Putamen (tissue), 1 donor: ENCODE measurements at regions not wholly inside any gene's neighbourhood (a gene's known extent, or its start where the extent isn't known, plus 50 kb on each side); places are given as distances from the start of the nearest gene placed in this dataset.

Experiments used
- DNase-seq: peaks from one replicate; pipeline ENCODE4 v3.0.0-alpha.2; 2016; ENCODE audit warnings: low spot score

- DNase-seq: no peak
Observed at GRCh38 chr11:112464949-112465348, 204.3 kb upstream of the PLET1 start.

GRCh38 chr11:112465433-112466024 lies 204.9 kb upstream of the PLET1 start:
- DNase-seq: no peak

GRCh38 chr11:112467721-112468120 lies 207.1 kb upstream of the PLET1 start:
- DNase-seq: no peak

GRCh38 chr11:112469376-112469775 lies 208.7 kb upstream of the PLET1 start:
- DNase-seq: no peak

GRCh38 chr11:112470355-112470754 lies 209.7 kb upstream of the PLET1 start:
- no peak for DNase-seq

GRCh38 chr11:112471731-112472130 lies 211.1 kb upstream of the PLET1 start:
- no peak for DNase-seq

GRCh38 chr11:112477152-112477551 lies 216.5 kb upstream of the PLET1 start:
- DNase-seq: no peak

GRCh38 chr11:112477581-112478317 lies 217.1 kb upstream of the PLET1 start:
- no peak for DNase-seq

GRCh38 chr11:112478806-112479205 lies 218.1 kb upstream of the PLET1 start:
- DNase-seq: no peak

GRCh38 chr11:112481431-112481830 lies 220.8 kb upstream of the PLET1 start:
- DNase-seq: no peak

GRCh38 chr11:112481893-112482292 lies 221.2 kb upstream of the PLET1 start:
- no peak for DNase-seq

GRCh38 chr11:112485280-112485679 lies 224.6 kb upstream of the PLET1 start:
- DNase-seq: peak; percentile 22

- no peak for DNase-seq
Observed at GRCh38 chr11:112497826-112498225, 237.2 kb upstream of the PLET1 start.

- no peak for DNase-seq
Observed at GRCh38 chr11:112498701-112499100, 238.0 kb upstream of the PLET1 start.

- DNase-seq: no peak
Observed at GRCh38 chr11:112499153-112499880, 238.7 kb upstream of the PLET1 start.

GRCh38 chr11:112499881-112500204 lies 239.2 kb upstream of the PLET1 start:
- no peak for DNase-seq

GRCh38 chr11:112503410-112503809 lies 242.8 kb upstream of the PLET1 start:
- no peak for DNase-seq

- no peak for DNase-seq
Observed at GRCh38 chr11:112504056-112504455, 243.4 kb upstream of the PLET1 start.

GRCh38 chr11:112506852-112507251 lies 246.2 kb upstream of the PLET1 start:
- no peak for DNase-seq

GRCh38 chr11:112507281-112507680 lies 246.6 kb upstream of the PLET1 start:
- DNase-seq: no peak

GRCh38 chr11:112508750-112509149 lies 248.1 kb upstream of the PLET1 start:
- no peak for DNase-seq

- no peak for DNase-seq
Observed at GRCh38 chr11:112509300-112509699, 248.6 kb upstream of the PLET1 start.

GRCh38 chr11:112511271-112511670 lies 250.6 kb upstream of the PLET1 start:
- DNase-seq: no peak
